Esophagus (tissue), 2 donors: ENCODE measurements at regions not wholly inside any gene's neighbourhood (a gene's known extent, or its start where the extent isn't known, plus 50 kb on each side); places are given as distances from the start of the nearest gene placed in this dataset.

ENCODE experiments used
- H3K27ac ChIP-seq, 2 donors: one replicate each; pipeline ENCODE4 v1.5.1; 2013; ENCODE audit warnings: low read depth in 2 of 2, mild to moderate bottlenecking in 2 of 2, inconsistent platforms in 1 of 2, low read length in 1 of 2, moderate library complexity in 1 of 2
- H3K27me3 ChIP-seq, 2 donors: one replicate each; pipeline ENCODE4 v1.6.1; 2013; ENCODE audit warnings: low read length in 2 of 2, control low read depth in 1 of 2, mild to moderate bottlenecking in 1 of 2; ENCODE audit not compliant: insufficient read depth in 2 of 2, control insufficient read depth in 1 of 2
- H3K36me3 ChIP-seq, 2 donors: one replicate each; pipeline ENCODE4 v1.6.1; 2013; ENCODE audit warnings: low read length in 1 of 2; ENCODE audit not compliant: control insufficient read depth in 2 of 2, insufficient read depth in 2 of 2
- H3K4me1 ChIP-seq, 2 donors: one replicate each; pipeline ENCODE4 v1.6.1; 2013; ENCODE audit warnings: low read length in 1 of 2; ENCODE audit not compliant: control insufficient read depth in 2 of 2, insufficient read depth in 2 of 2
- H3K4me3 ChIP-seq, 2 donors: one replicate each; pipeline ENCODE4 v1.5.1; 2013; ENCODE audit warnings: low read length in 2 of 2, mild to moderate bottlenecking in 2 of 2, low read depth in 1 of 2, moderate library complexity in 1 of 2
- H3K9me3 ChIP-seq, 2 donors: one replicate each; pipeline ENCODE4 v1.6.1; 2013; ENCODE audit warnings: mild to moderate bottlenecking in 2 of 2, low read depth in 1 of 2, low read length in 1 of 2, moderate library complexity in 1 of 2; ENCODE audit not compliant: control insufficient read depth in 2 of 2, insufficient read depth in 1 of 2
- WGBS, 2 donors: extraction: QIAGEN DNeasy Blood & Tissue Kit; methylation state at CpG; one replicate each; pipeline ENCODE4 v1.1.7; 2013; 5-methylcytosine and 5-hydroxymethylcytosine counted together
- donor health status: healthy with polysubstance abuse.
- donor health status: Bipolar disorder and iron deficiency.

DNA sequence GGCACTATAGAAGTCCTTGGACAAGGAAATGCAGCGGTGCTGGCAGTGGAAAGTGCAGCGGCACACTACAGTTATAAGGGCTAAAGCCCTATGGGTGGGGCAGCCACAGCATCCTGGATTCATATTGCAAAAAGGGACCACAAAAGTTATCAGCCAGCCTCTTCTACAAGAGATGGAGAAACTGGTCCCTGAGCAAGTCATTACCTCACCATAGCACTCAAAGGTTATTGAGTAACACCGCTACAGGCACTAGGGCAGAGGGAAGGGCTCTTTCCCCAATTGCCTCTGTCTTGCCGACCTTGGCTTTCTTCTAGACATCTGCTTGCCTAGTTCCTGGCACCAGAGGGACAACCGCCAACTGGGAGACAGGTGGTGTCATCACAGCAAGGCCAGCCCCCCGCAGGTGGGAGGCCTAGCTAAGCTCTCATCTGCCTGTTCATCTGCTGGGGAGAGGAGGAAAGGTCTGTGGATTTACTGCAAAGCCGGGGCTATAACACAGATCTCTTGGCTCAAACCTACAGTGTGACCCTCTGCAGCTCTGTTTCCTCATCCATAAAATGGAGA is 600.0 kb downstream of the BCOR start:
- 80 to 88% methylated on average over 7 of the region's 7 CpGs for WGBS, 2 donors
- no peaks in the 10 kb centered on the region for H3K4me1 ChIP-seq
- no peak overlapping the region for H3K27ac ChIP-seq
- H3K27me3 ChIP-seq = peaks cover 0 to 3% of the 10 kb centered on the region in 2 donors
- H3K36me3 ChIP-seq = no peaks in the 10 kb centered on the region
- H3K4me3 ChIP-seq = no peak overlapping the region
- no peaks in the 10 kb centered on the region for H3K9me3 ChIP-seq

DNA sequence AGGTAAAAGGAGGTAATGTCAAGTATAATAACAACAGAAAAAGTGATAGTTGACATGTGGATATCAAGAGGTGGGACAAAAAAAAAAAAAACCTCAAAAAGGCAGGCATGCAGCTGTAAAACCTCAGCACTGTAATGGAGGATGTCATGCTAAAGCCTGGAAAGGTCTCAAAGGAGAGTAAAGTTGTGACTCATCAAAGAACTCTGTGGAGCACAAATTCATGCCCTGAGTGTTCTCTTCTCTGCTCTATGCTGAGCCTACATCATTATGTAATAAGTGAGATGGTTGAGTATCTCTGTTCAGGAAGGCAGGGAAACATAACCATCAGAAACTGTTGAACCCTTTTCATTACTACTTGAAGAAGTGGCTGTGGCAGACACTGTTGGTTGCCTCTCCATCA is 597.8 kb downstream of the BCOR start:
- Histone ChIP-seq H3K4me3 (no peak overlapping the region), H3K27ac (no peak overlapping the region), H3K4me1 (no peaks in the 10 kb centered on the region), H3K27me3 (peaks cover 0 to 9% of the 10 kb centered on the region in 2 donors), H3K36me3 (no peaks in the 10 kb centered on the region), H3K9me3 (no peaks in the 10 kb centered on the region)

GRCh38 chrX:39501822-39502221 is 595.9 kb downstream of the BCOR start:
- Histone ChIP-seq H3K36me3 (no peaks in the 10 kb centered on the region), H3K27ac (no peak overlapping the region), H3K9me3 (no peaks in the 10 kb centered on the region), H3K27me3 (peaks cover 0 to 10% of the 10 kb centered on the region in 2 donors), H3K4me3 (no peak overlapping the region), H3K4me1 (no peaks in the 10 kb centered on the region)
- 87 to 93% methylated on average over 3 of the region's 3 CpGs for WGBS, 2 donors

DNA sequence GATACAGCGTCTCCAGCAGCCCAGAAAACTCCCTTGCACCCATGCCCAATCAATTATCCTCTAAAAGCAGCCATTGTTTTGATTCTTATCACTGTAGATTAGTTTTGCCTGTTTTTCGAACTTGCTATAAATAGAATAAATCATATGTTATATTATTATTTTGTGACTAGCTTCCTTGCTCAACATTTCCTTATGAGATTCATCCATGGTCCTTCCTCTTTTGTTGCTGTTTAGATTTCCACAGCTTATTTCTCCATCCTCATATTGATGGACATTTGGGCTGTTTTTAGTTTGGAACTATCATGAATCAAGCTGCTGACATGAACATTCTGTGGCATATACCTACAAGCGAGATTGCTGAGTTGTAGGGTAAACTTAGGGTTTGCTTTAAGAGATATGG is 595.3 kb downstream of the BCOR start:
- Histone ChIP-seq H3K36me3 (no peaks in the 10 kb centered on the region), H3K27me3 (peaks cover 0 to 10% of the 10 kb centered on the region in 2 donors), H3K27ac (no peak overlapping the region), H3K4me3 (no peak overlapping the region), H3K9me3 (no peaks in the 10 kb centered on the region), H3K4me1 (no peaks in the 10 kb centered on the region)
- WGBS, 2 donors = 74 to 90% methylated on average over 3 of the region's 3 CpGs

DNA sequence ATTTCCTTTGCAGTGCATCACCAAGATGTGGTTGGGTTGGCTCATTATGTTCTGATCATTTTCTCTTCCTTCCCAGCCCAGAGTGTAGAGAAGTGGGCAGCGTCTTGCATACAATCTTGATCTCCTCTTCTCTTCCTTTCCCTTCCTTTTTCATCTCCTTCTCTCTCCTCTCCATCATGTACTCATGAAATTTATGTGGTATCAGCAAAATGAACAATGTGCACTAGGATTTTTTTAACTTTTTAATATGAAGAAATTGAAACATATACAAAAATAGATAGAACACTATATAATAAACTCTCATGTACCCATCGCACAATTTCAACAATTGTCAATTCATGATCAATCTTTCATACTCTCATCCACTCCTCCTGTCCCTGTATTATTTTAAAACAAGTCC is 593.5 kb downstream of the BCOR start:
- no peaks in the 10 kb centered on the region for H3K36me3 ChIP-seq
- H3K4me1 ChIP-seq = no peaks in the 10 kb centered on the region
- peaks cover 0 to 2% of the 10 kb centered on the region in 2 donors for H3K9me3 ChIP-seq
- peaks cover 0 to 10% of the 10 kb centered on the region in 2 donors for H3K27me3 ChIP-seq
- no peak overlapping the region for H3K27ac ChIP-seq
- H3K4me3 ChIP-seq = no peak overlapping the region
- WGBS, 2 donors = 48% methylated on average over 2 of the region's 2 CpGs

DNA sequence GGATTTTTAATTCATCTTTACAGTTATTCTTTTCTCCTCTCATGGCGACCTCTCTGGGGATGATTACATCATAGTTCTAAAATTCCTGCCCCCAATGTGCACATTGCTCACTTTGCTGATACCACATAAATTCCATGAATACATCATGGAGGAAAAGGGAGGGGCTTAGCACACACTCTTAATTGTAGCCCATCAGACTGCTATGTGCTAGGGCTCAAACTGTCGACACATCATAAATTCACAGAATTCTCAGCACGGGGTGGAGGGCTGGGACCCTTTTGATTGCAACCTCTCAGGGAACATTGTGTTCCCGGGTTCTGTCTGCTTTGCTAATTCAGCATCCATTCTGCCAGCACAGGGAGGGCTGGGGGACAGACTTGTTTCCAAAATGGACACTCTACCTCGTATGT is 592.9 kb downstream of the BCOR start:
- H3K27me3 ChIP-seq = peaks cover 0 to 10% of the 10 kb centered on the region in 2 donors
- WGBS, 2 donors = 60 to 69% methylated on average over 5 of the region's 5 CpGs
- no peak overlapping the region for H3K27ac ChIP-seq
- no peaks in the 10 kb centered on the region for H3K36me3 ChIP-seq
- no peaks in the 10 kb centered on the region for H3K4me1 ChIP-seq
- peaks cover 2 to 4% of the 10 kb centered on the region in 2 donors for H3K9me3 ChIP-seq
- H3K4me3 ChIP-seq = no peak overlapping the region

DNA sequence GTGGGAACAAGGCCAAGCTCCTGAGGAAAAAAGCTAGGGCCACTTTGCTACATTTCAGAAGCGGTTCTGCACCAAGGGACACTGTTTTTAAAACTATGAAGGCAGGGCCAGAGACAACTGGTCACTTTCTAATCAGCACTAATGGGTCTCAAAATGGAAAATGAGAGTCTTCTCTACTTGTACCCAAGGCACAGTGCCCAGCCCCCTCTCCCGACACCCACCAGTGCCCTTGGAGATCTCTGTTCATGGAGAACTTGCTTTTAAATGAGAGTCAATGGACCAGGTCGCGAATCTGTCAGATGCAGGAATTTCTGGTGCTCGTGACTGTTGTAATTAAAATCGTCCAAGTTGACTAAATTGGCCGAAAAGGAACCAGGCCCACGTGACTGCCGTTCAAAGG is 591.6 kb downstream of the BCOR start:
- Histone ChIP-seq H3K36me3 (no peaks in the 10 kb centered on the region), H3K9me3 (peaks cover 2 to 4% of the 10 kb centered on the region in 2 donors), H3K27ac (no peak overlapping the region), H3K27me3 (peaks cover 0 to 7% of the 10 kb centered on the region in 2 donors), H3K4me3 (no peak overlapping the region), H3K4me1 (no peaks in the 10 kb centered on the region)
- 85 to 96% methylated on average over 9 of the region's 9 CpGs for WGBS, 2 donors

DNA sequence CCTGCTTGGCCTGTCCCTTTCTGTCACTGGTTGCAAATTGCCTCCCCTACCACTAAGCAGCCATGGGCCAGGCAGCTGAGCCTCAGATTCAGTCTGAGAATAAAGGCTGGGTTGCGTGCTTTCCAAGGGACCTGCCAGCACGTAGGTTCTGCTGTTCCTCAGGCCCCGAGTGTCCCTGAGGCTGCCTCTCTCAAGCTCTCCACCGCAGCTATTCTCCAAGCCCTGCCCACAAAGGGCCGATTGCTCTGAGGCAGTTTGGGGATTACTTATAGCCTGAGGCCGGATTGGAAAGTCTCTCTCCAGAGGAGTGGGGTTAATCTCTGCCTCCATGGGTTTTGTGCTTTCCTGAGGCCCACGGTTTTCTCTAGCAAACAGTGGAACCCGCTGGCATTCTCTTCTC is 590.7 kb downstream of the BCOR start:
- Histone ChIP-seq H3K36me3 (no peaks in the 10 kb centered on the region), H3K27ac (no peak overlapping the region), H3K4me3 (no peak overlapping the region), H3K27me3 (peaks cover 0 to 7% of the 10 kb centered on the region in 2 donors), H3K4me1 (no peaks in the 10 kb centered on the region), H3K9me3 (peaks cover 2 to 4% of the 10 kb centered on the region in 2 donors)
- 67 to 72% methylated on average over 8 of the region's 8 CpGs for WGBS, 2 donors

- peaks cover 0 to 7% of the 10 kb centered on the region in 2 donors for H3K27me3 ChIP-seq
- H3K27ac ChIP-seq = no peak overlapping the region
- peaks cover 2 to 4% of the 10 kb centered on the region in 2 donors for H3K9me3 ChIP-seq
- WGBS, 2 donors = 87 to 97% methylated on average over 4 of the region's 4 CpGs
- H3K36me3 ChIP-seq = no peaks in the 10 kb centered on the region
- no peaks in the 10 kb centered on the region for H3K4me1 ChIP-seq
- H3K4me3 ChIP-seq = no peak overlapping the region
Measured at GRCh38 chrX:39507617-39508299, 590.0 kb downstream of the BCOR start.

GRCh38 chrX:39508300-39508692 is 589.5 kb downstream of the BCOR start:
- H3K9me3 ChIP-seq = peaks cover 2 to 4% of the 10 kb centered on the region in 2 donors
- no peaks in the 10 kb centered on the region for H3K36me3 ChIP-seq
- WGBS, 2 donors = 85 to 89% methylated on average over 4 of the region's 4 CpGs
- peaks cover 0 to 4% of the 10 kb centered on the region in 2 donors for H3K27me3 ChIP-seq
- H3K4me1 ChIP-seq = no peaks in the 10 kb centered on the region
- H3K4me3 ChIP-seq = no peak overlapping the region
- H3K27ac ChIP-seq = no peak overlapping the region
